ENCODE measurements at regions not wholly inside any gene's neighbourhood (a gene's known extent, or its start where the extent isn't known, plus 50 kb on each side); places are given as distances from the start of the nearest gene placed in this dataset.

GRCh38 chr6:141174932-141175331, 957.8 kb upstream of the GJE1 start:
- no peak for DNase-seq (ENCODE audit: low read depth)
- in situ Hi-C loops (cut with HindIII; ENCODE audit: low sequenced_read_pairs): no loop called here
- H3K4me3 ChIP-seq (ENCODE audit: low read depth, low read length): no peak overlapping the region
- no peak for TF ChIP-seq CTCF (IDR thresholded peaks at IDR 0.05; ENCODE audit: low read depth, low read length, missing control alignments)

- no peak for TF ChIP-seq CTCF (IDR thresholded peaks at IDR 0.05; ENCODE audit: low read depth, low read length, missing control alignments)
- H3K4me3 ChIP-seq (ENCODE audit: low read depth, low read length): no peak overlapping the region
- no peak for DNase-seq (ENCODE audit: low read depth)
- in situ Hi-C loops (cut with HindIII; ENCODE audit: low sequenced_read_pairs): no loop called here
Observed at GRCh38 chr6:141173529-141173928, 959.2 kb upstream of the GJE1 start.

- no peak for TF ChIP-seq CTCF (IDR thresholded peaks at IDR 0.05; ENCODE audit: low read depth, low read length, missing control alignments)
- peak; percentile 64 for DNase-seq (ENCODE audit: low read depth)
- in situ Hi-C loops (cut with HindIII; ENCODE audit: low sequenced_read_pairs): no loop called here
- no peak overlapping the region for H3K4me3 ChIP-seq (ENCODE audit: low read depth, low read length)
Observed at GRCh38 chr6:141169419-141169818, 963.3 kb upstream of the GJE1 start.

- no peak for TF ChIP-seq CTCF (IDR thresholded peaks at IDR 0.05; ENCODE audit: low read depth, low read length, missing control alignments)
- no peak overlapping the region for H3K4me3 ChIP-seq (ENCODE audit: low read depth, low read length)
- in situ Hi-C loops (cut with HindIII; ENCODE audit: low sequenced_read_pairs): no loop called here
Observed at GRCh38 chr6:141167945-141168344, 964.8 kb upstream of the GJE1 start.

GRCh38 chr6:141165002-141165665, 967.6 kb upstream of the GJE1 start:
- DNase-seq (ENCODE audit: low read depth): no peak
- in situ Hi-C loops (cut with HindIII; ENCODE audit: low sequenced_read_pairs): no loop called here
- no peak for TF ChIP-seq CTCF (IDR thresholded peaks at IDR 0.05; ENCODE audit: low read depth, low read length, missing control alignments)

More at GRCh38 chr6:141167945-141168344, 964.8 kb upstream of the GJE1 start:
- no peak for DNase-seq (ENCODE audit: low read depth)

GRCh38 chr6:141164042-141164743, 968.5 kb upstream of the GJE1 start:
- TF ChIP-seq CTCF (IDR thresholded peaks at IDR 0.05; ENCODE audit: low read depth, low read length, missing control alignments): no peak
- no peak overlapping the region for H3K4me3 ChIP-seq (ENCODE audit: low read depth, low read length)
- no peak for DNase-seq (ENCODE audit: low read depth)
- in situ Hi-C loops (cut with HindIII; ENCODE audit: low sequenced_read_pairs): no loop called here

More at GRCh38 chr6:141165002-141165665, 967.6 kb upstream of the GJE1 start:
- no peak overlapping the region for H3K4me3 ChIP-seq (ENCODE audit: low read depth, low read length)
